ENCODE measurements at regions not wholly inside any gene's neighbourhood (a gene's known extent, or its start where the extent isn't known, plus 50 kb on each side); places are given as distances from the start of the nearest gene placed in this dataset.

DNA sequence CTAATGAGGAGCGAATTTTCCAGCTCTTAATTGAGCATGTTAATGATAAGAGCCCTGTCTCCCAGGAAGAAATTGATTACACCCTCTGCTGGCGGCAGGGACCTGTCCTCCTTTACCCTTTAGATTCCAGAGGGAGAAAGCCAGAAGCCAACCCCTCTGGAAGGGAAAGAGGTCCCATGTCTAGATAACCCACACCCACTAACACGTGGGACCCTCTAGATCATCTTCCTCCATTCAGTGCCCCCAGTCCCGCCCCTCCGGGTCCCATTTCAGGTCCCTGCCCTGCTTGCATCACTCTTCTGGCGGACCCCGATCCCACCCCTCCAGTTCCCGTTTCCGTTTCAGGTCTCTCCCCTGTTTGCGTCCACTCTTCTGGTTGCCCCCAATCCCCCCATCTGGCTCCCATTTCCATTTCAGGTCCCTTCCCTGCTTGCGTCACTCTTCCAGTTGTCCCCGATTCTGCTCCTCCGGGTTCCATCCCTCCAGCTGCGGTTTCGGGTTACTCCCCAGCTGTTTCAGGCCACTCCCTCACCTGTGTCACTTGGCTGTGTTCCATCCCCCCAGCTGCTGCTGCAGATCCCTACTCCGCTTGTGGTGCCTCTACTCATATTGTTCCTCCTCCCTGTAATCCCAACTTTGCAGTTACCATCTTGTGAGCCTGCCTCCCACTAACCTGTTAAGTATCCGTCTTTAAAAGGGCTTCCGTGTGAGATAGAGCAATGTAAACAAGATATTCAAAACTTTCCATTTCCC is 202.4 kb downstream of the SH2D4B start:
- H3K4me1 ChIP-seq (ENCODE audit: control insufficient read depth in 5 of 5, insufficient read depth in 5 of 5, low read length in 5 of 5), result no peaks in the 10 kb centered on the region
- H3K27ac ChIP-seq (ENCODE audit: low read depth, low read length), result no peak overlapping the region
- H3K27me3 ChIP-seq (ENCODE audit: control insufficient read depth in 5 of 5, insufficient read depth in 4 of 5, low read length in 5 of 5), result peaks cover 0 to 9% (median 2%) of the 10 kb centered on the region in 5 donors
- H3K9ac ChIP-seq (ENCODE audit: low read length in 5 of 5), result no peak overlapping the region
- no peak overlapping the region for H3K4me3 ChIP-seq (ENCODE audit: low read depth in 1 of 5, low read length in 5 of 5)
- no peaks in the 10 kb centered on the region for H3K36me3 ChIP-seq (ENCODE audit: control insufficient read depth in 5 of 5, insufficient read depth in 5 of 5, low read length in 5 of 5)
- no peaks in the 10 kb centered on the region for H3K9me3 ChIP-seq (ENCODE audit: control insufficient read depth in 5 of 5, low read length in 5 of 5)

DNA sequence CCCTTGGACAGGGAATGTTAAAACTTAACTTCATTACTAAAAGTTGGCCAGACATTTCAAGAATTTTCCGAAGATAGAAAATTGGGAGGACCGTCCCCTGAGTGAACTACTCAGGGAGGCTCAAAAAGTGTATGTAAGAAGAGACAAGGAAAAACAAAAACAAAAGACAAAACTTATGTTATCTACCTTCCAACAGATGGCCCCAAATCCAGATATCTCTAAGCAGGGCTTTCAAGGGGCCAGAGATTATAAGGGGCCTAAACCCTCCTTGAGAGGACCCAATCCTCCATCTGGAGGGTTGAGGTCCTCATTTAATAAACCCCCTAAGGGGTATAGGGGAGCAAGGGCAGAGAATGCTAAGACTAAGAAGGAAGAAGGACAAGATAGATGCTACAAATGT is 203.6 kb downstream of the SH2D4B start:
- no peak overlapping the region for H3K9ac ChIP-seq (ENCODE audit: low read length in 5 of 5)

GRCh38 chr10:80750268-80750667 is 212.6 kb downstream of the SH2D4B start:
- H3K36me3 ChIP-seq (ENCODE audit: control insufficient read depth in 5 of 5, insufficient read depth in 5 of 5, low read length in 5 of 5), result no peaks in the 10 kb centered on the region
- no peaks in the 10 kb centered on the region for H3K9me3 ChIP-seq (ENCODE audit: control insufficient read depth in 5 of 5, low read length in 5 of 5)
- no peak overlapping the region for H3K9ac ChIP-seq (ENCODE audit: low read length in 5 of 5)
- no peak overlapping the region for H3K4me3 ChIP-seq (ENCODE audit: low read depth in 1 of 5, low read length in 5 of 5)
- H3K27me3 ChIP-seq (ENCODE audit: control insufficient read depth in 5 of 5, insufficient read depth in 4 of 5, low read length in 5 of 5), result no peaks in the 10 kb centered on the region
- H3K27ac ChIP-seq (ENCODE audit: low read depth, low read length), result no peak overlapping the region
- no peaks in the 10 kb centered on the region for H3K4me1 ChIP-seq (ENCODE audit: control insufficient read depth in 5 of 5, insufficient read depth in 5 of 5, low read length in 5 of 5)

More for the DNA sequence above, 203.6 kb downstream of the SH2D4B start:
- H3K27ac ChIP-seq (ENCODE audit: low read depth, low read length), result no peak overlapping the region
- peaks cover 0 to 9% (median 2%) of the 10 kb centered on the region in 5 donors for H3K27me3 ChIP-seq (ENCODE audit: control insufficient read depth in 5 of 5, insufficient read depth in 4 of 5, low read length in 5 of 5)
- H3K36me3 ChIP-seq (ENCODE audit: control insufficient read depth in 5 of 5, insufficient read depth in 5 of 5, low read length in 5 of 5), result no peaks in the 10 kb centered on the region
- no peaks in the 10 kb centered on the region for H3K4me1 ChIP-seq (ENCODE audit: control insufficient read depth in 5 of 5, insufficient read depth in 5 of 5, low read length in 5 of 5)
- no peaks in the 10 kb centered on the region for H3K9me3 ChIP-seq (ENCODE audit: control insufficient read depth in 5 of 5, low read length in 5 of 5)
- no peak overlapping the region for H3K4me3 ChIP-seq (ENCODE audit: low read depth in 1 of 5, low read length in 5 of 5)

DNA sequence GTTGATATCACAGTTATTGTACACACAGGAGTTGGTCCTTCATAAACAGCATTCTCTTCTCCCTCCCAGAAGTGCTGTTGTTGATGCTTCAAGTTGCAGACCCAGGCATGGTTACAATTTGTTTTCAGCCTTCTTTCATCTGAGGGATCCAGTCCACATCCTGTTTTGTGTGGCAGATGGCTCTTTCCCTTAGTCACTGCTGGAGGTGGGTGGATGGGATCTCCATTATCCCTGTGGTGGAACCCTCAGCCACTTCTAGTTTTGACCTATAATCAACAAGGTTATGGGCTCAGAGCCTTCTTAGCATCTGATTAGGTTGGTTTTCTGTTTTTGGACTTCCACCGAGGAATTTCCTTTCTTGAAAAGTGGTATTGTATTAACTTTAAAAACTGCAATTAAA is 214.2 kb downstream of the SH2D4B start:
- Histone ChIP-seq H3K36me3 (ENCODE audit: control insufficient read depth in 5 of 5, insufficient read depth in 5 of 5, low read length in 5 of 5) (no peaks in the 10 kb centered on the region), H3K27ac (ENCODE audit: low read depth, low read length) (no peak overlapping the region), H3K4me1 (ENCODE audit: control insufficient read depth in 5 of 5, insufficient read depth in 5 of 5, low read length in 5 of 5) (no peaks in the 10 kb centered on the region), H3K9ac (ENCODE audit: low read length in 5 of 5) (no peak overlapping the region), H3K9me3 (ENCODE audit: control insufficient read depth in 5 of 5, low read length in 5 of 5) (no peaks in the 10 kb centered on the region), H3K27me3 (ENCODE audit: control insufficient read depth in 5 of 5, insufficient read depth in 4 of 5, low read length in 5 of 5) (no peaks in the 10 kb centered on the region), H3K4me3 (ENCODE audit: low read depth in 1 of 5, low read length in 5 of 5) (no peak overlapping the region)

- Histone ChIP-seq H3K36me3 (ENCODE audit: control insufficient read depth in 5 of 5, insufficient read depth in 5 of 5, low read length in 5 of 5) (no peaks in the 10 kb centered on the region), H3K27ac (ENCODE audit: low read depth, low read length) (no peak overlapping the region), H3K4me3 (ENCODE audit: low read depth in 1 of 5, low read length in 5 of 5) (no peak overlapping the region), H3K4me1 (ENCODE audit: control insufficient read depth in 5 of 5, insufficient read depth in 5 of 5, low read length in 5 of 5) (no peaks in the 10 kb centered on the region), H3K9me3 (ENCODE audit: control insufficient read depth in 5 of 5, low read length in 5 of 5) (no peaks in the 10 kb centered on the region), H3K9ac (ENCODE audit: low read length in 5 of 5) (no peak overlapping the region), H3K27me3 (ENCODE audit: control insufficient read depth in 5 of 5, insufficient read depth in 4 of 5, low read length in 5 of 5) (no peaks in the 10 kb centered on the region)
These were observed 215.9 kb downstream of the SH2D4B start for GRCh38 chr10:80753612-80754011.

DNA sequence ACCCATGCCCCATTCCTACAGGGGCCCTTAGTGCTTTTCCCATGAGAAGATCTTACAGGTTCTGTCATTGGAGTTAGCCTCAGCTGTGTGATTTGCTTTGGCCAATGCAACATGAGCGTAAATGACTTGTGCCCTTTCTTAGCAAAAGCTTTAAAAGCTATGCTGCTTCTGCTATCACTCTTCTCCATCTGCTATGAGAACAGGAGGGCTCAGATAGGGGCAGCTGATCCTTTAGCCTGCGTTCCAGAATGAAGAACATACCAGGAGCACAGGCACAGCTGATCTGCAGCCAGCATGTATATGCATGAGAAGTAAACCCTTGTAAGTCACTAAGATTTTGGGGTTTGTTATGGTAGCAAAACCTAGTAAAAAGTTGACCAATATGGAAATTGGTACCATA is 218.2 kb downstream of the SH2D4B start:
- Histone ChIP-seq H3K27me3 (ENCODE audit: control insufficient read depth in 5 of 5, insufficient read depth in 4 of 5, low read length in 5 of 5) (no peaks in the 10 kb centered on the region), H3K36me3 (ENCODE audit: control insufficient read depth in 5 of 5, insufficient read depth in 5 of 5, low read length in 5 of 5) (no peaks in the 10 kb centered on the region), H3K27ac (ENCODE audit: low read depth, low read length) (no peak overlapping the region), H3K9ac (ENCODE audit: low read length in 5 of 5) (no peak overlapping the region), H3K9me3 (ENCODE audit: control insufficient read depth in 5 of 5, low read length in 5 of 5) (no peaks in the 10 kb centered on the region), H3K4me3 (ENCODE audit: low read depth in 1 of 5, low read length in 5 of 5) (no peak overlapping the region), H3K4me1 (ENCODE audit: control insufficient read depth in 5 of 5, insufficient read depth in 5 of 5, low read length in 5 of 5) (no peaks in the 10 kb centered on the region)

DNA sequence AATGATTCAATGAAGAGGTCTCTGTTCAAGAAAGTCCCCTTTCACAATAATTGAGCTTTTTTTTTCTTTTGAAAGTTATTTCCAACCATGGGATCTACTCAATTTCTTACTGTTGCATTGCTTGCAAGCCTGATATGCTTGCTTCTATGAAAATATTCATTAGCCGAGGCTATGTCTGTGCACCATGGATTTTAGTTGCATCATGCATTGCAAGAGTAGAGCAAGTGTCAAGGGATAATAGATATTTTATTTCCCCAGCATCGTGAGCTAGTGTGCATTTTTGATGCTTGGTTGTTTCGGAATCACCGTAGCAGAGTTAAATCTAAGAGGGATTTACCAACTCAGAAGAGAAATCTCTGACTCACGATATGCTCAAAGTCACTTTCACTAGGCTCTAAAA is 222.0 kb downstream of the SH2D4B start:
- Histone ChIP-seq H3K27me3 (ENCODE audit: control insufficient read depth in 5 of 5, insufficient read depth in 4 of 5, low read length in 5 of 5) (no peaks in the 10 kb centered on the region), H3K9ac (ENCODE audit: low read length in 5 of 5) (no peak overlapping the region), H3K4me1 (ENCODE audit: control insufficient read depth in 5 of 5, insufficient read depth in 5 of 5, low read length in 5 of 5) (no peaks in the 10 kb centered on the region), H3K27ac (ENCODE audit: low read depth, low read length) (no peak overlapping the region), H3K9me3 (ENCODE audit: control insufficient read depth in 5 of 5, low read length in 5 of 5) (no peaks in the 10 kb centered on the region), H3K4me3 (ENCODE audit: low read depth in 1 of 5, low read length in 5 of 5) (no peak overlapping the region), H3K36me3 (ENCODE audit: control insufficient read depth in 5 of 5, insufficient read depth in 5 of 5, low read length in 5 of 5) (no peaks in the 10 kb centered on the region)

GRCh38 chr10:80760914-80761371 is 223.2 kb downstream of the SH2D4B start:
- Histone ChIP-seq H3K9me3 (ENCODE audit: control insufficient read depth in 5 of 5, low read length in 5 of 5) (no peaks in the 10 kb centered on the region), H3K4me3 (ENCODE audit: low read depth in 1 of 5, low read length in 5 of 5) (no peak overlapping the region), H3K36me3 (ENCODE audit: control insufficient read depth in 5 of 5, insufficient read depth in 5 of 5, low read length in 5 of 5) (no peaks in the 10 kb centered on the region), H3K4me1 (ENCODE audit: control insufficient read depth in 5 of 5, insufficient read depth in 5 of 5, low read length in 5 of 5) (no peaks in the 10 kb centered on the region), H3K27me3 (ENCODE audit: control insufficient read depth in 5 of 5, insufficient read depth in 4 of 5, low read length in 5 of 5) (no peaks in the 10 kb centered on the region), H3K9ac (ENCODE audit: low read length in 5 of 5) (no peak overlapping the region), H3K27ac (ENCODE audit: low read depth, low read length) (no peak overlapping the region)

- Histone ChIP-seq H3K4me3 (ENCODE audit: low read depth in 1 of 5, low read length in 5 of 5) (no peak overlapping the region), H3K9ac (ENCODE audit: low read length in 5 of 5) (no peak overlapping the region), H3K9me3 (ENCODE audit: control insufficient read depth in 5 of 5, low read length in 5 of 5) (no peaks in the 10 kb centered on the region), H3K27me3 (ENCODE audit: control insufficient read depth in 5 of 5, insufficient read depth in 4 of 5, low read length in 5 of 5) (peaks cover 0 to 3% (median 0%) of the 10 kb centered on the region in 5 donors), H3K27ac (ENCODE audit: low read depth, low read length) (no peak overlapping the region), H3K4me1 (ENCODE audit: control insufficient read depth in 5 of 5, insufficient read depth in 5 of 5, low read length in 5 of 5) (no peaks in the 10 kb centered on the region), H3K36me3 (ENCODE audit: control insufficient read depth in 5 of 5, insufficient read depth in 5 of 5, low read length in 5 of 5) (no peaks in the 10 kb centered on the region)
These were observed 230.3 kb downstream of the SH2D4B start for GRCh38 chr10:80767963-80768362.

GRCh38 chr10:80769700-80770160 is 232.0 kb downstream of the SH2D4B start:
- Histone ChIP-seq H3K9me3 (ENCODE audit: control insufficient read depth in 5 of 5, low read length in 5 of 5) (no peaks in the 10 kb centered on the region), H3K4me3 (ENCODE audit: low read depth in 1 of 5, low read length in 5 of 5) (no peak overlapping the region), H3K36me3 (ENCODE audit: control insufficient read depth in 5 of 5, insufficient read depth in 5 of 5, low read length in 5 of 5) (no peaks in the 10 kb centered on the region), H3K27me3 (ENCODE audit: control insufficient read depth in 5 of 5, insufficient read depth in 4 of 5, low read length in 5 of 5) (peaks cover 0 to 3% (median 0%) of the 10 kb centered on the region in 5 donors), H3K27ac (ENCODE audit: low read depth, low read length) (no peak overlapping the region), H3K4me1 (ENCODE audit: control insufficient read depth in 5 of 5, insufficient read depth in 5 of 5, low read length in 5 of 5) (no peaks in the 10 kb centered on the region), H3K9ac (ENCODE audit: low read length in 5 of 5) (no peak overlapping the region)

Measured in subcutaneous abdominal adipose tissue (tissue), 5 donors.